HG03103 (cell line): ENCODE measurements at regions not wholly inside any gene's neighbourhood (a gene's known extent, or its start where the extent isn't known, plus 50 kb on each side); places are given as distances from the start of the nearest gene placed in this dataset.
"Not testable (repeated sequence)": the region's sequence is repeated elsewhere in the genome, so short reads cannot be mapped to it uniquely, and the experiment has no call there.

ENCODE experiments used
- ATAC-seq: cut with Tn5 transposase; IDR thresholded peaks from one replicate; pipeline ENCODE4 v1.9.1; 2021; ENCODE audit warnings: low read depth; ENCODE audit not compliant: unreplicated experiment

- no peak for ATAC-seq
These were observed 258.8 kb downstream of the XPNPEP1 start for GRCh38 chr10:109664554-109664953.

GRCh38 chr10:109663122-109663521 lies 260.2 kb downstream of the XPNPEP1 start:
- ATAC-seq, result no peak

- ATAC-seq, result not testable (repeated sequence)
These were observed 270.7 kb downstream of the XPNPEP1 start for GRCh38 chr10:109652612-109653011.

GRCh38 chr10:109650228-109650627 lies 273.1 kb downstream of the XPNPEP1 start:
- no peak for ATAC-seq

GRCh38 chr10:109647627-109648026 lies 275.7 kb downstream of the XPNPEP1 start:
- ATAC-seq, result no peak

GRCh38 chr10:109633846-109634245 lies 289.5 kb downstream of the XPNPEP1 start:
- no peak for ATAC-seq

GRCh38 chr10:109633017-109633416 lies 290.3 kb downstream of the XPNPEP1 start:
- not testable (repeated sequence) for ATAC-seq

GRCh38 chr10:109624939-109625338 lies 298.4 kb downstream of the XPNPEP1 start:
- no peak for ATAC-seq

- no peak for ATAC-seq
These were observed 300.7 kb downstream of the XPNPEP1 start for GRCh38 chr10:109622566-109622965.

GRCh38 chr10:109620396-109620795 lies 302.9 kb downstream of the XPNPEP1 start:
- ATAC-seq, result no peak

- ATAC-seq, result no peak
These were observed 303.4 kb downstream of the XPNPEP1 start for GRCh38 chr10:109619914-109620313.

GRCh38 chr10:109618748-109619147 lies 304.6 kb downstream of the XPNPEP1 start:
- no peak for ATAC-seq

GRCh38 chr10:109618301-109618700 lies 305.0 kb downstream of the XPNPEP1 start:
- no peak for ATAC-seq

- ATAC-seq, result no peak
These were observed 306.8 kb downstream of the XPNPEP1 start for GRCh38 chr10:109616359-109616980.

GRCh38 chr10:109595356-109595755 lies 328.0 kb downstream of the XPNPEP1 start:
- not testable (repeated sequence) for ATAC-seq

- ATAC-seq, result no peak
These were observed 329.6 kb downstream of the XPNPEP1 start for GRCh38 chr10:109593682-109594081.

GRCh38 chr10:109592391-109592790 lies 330.9 kb downstream of the XPNPEP1 start:
- no peak for ATAC-seq

- ATAC-seq, result no peak
These were observed 331.7 kb downstream of the XPNPEP1 start for GRCh38 chr10:109591601-109592000.

- ATAC-seq, result no peak
These were observed 335.1 kb downstream of the XPNPEP1 start for GRCh38 chr10:109588259-109588658.

- ATAC-seq, result no peak
These were observed 335.9 kb downstream of the XPNPEP1 start for GRCh38 chr10:109587366-109587765.

- ATAC-seq, result no peak
These were observed 366.9 kb downstream of the XPNPEP1 start for GRCh38 chr10:109556399-109556798.

- ATAC-seq, result not testable (repeated sequence)
These were observed 381.2 kb downstream of the XPNPEP1 start for GRCh38 chr10:109542050-109542603.
